Epithelial cell of esophagus (primary cell): ENCODE measurements at regions not wholly inside any gene's neighbourhood (a gene's known extent, or its start where the extent isn't known, plus 50 kb on each side); places are given as distances from the start of the nearest gene placed in this dataset.

Experiments
- DNase-seq: peaks from one replicate; pipeline ENCODE4 v3.0.0; 2010; ENCODE audit warnings: low read depth
- H3K4me3 ChIP-seq: 2 replicates; pipeline ENCODE4 v1.5.1; 2011; ENCODE audit warnings: mild to moderate bottlenecking, low read length, control low read depth
- CTCF ChIP-seq: IDR thresholded peaks from 2 replicates; pipeline ENCODE4 v1.5.1; 2011; ENCODE audit warnings: low read depth, mild to moderate bottlenecking, low read length, control low read depth, inconsistent platforms; ENCODE audit not compliant: insufficient read depth; ENCODE audit errors: missing control alignments

DNA sequence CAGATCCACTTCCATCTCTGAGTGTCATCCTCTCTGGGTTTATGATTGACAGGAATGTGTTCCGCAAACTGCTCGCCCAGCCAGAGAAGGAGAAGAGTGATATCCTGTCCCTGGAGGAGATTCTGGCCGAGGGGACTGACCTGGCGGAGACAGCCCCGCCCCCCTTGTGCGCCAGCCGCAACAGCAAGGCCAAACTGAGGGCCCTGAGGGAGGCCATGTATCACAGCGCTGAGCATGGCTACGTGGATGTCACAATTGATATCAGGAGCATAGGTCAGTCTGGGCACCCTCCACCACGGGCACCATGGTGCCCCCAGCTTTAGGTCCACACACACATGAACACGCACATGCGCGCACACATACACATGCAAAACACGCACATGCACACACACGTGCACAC lies 67.5 kb upstream of the PWP1 start:
- H3K4me3 ChIP-seq: no peak overlapping the region
- no peak for TF ChIP-seq CTCF
- no peak for DNase-seq

DNA sequence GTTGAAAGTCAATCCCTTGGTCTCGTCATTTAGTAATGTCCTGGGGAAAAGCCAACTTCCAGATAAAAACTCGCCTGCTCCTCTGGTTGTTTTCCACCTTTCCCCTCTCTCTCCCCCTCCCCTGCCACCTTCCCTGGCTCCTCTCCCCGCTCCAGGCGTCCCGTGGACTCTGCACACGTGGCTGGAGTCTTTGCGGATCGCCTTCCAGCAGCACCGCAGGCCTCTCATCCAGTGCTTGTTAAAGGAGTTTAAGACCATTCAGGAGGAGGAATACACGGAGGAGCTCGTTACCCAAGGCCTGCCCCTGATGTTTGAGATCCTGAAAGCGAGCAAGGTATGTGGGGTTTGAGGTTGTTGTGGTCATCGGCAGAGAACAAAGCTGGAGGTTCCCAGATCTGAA lies 65.8 kb upstream of the PWP1 start:
- TF ChIP-seq CTCF: no peak
- H3K4me3 ChIP-seq: no peak overlapping the region
- no peak for DNase-seq

GRCh38 chr12:107622001-107622400 lies 63.6 kb upstream of the PWP1 start:
- no peak overlapping the region for H3K4me3 ChIP-seq
- peak; percentile 41 for TF ChIP-seq CTCF
- DNase-seq: peak; percentile 12

DNA sequence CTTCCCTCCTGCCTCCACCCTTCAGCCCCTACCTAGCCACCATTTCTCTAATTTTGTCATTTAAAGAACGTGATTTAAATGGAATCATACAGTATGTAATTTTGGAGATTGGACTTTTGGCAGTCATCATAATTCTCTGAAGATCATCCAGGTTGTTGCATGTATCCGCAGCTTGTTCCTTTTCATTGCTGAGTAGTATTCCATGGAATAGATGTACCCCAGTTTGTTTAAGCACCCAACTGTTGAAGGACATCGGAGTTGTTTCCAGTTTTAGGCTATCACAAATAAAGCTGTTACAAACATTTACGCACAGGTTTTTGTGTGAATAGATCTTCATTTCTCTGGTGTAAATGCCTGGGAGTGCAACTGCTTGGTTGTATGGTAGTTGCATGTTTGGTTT lies 61.1 kb upstream of the PWP1 start:
- TF ChIP-seq CTCF: no peak
- H3K4me3 ChIP-seq: no peak overlapping the region
- DNase-seq: no peak

DNA sequence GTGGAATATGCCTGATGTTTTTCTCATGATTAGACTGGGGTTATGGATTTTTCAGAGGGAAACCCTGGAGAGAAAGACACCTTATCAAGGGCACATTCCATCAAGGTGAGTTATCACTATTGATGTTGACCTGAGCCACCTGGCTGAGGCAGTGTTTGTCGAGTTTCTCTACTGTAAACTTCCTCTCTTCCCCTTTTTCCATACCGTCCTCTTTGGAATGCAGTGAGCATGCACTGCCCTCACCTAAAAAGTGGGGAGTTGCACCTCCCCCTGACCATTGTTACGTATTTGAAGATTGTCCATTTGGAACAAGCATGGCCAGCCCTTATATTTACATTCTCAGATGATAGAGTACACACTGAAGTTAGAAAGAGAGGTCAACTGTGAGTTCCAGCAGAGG lies 53.9 kb upstream of the PWP1 start:
- H3K4me3 ChIP-seq: no peak overlapping the region
- no peak for TF ChIP-seq CTCF
- no peak for DNase-seq

DNA sequence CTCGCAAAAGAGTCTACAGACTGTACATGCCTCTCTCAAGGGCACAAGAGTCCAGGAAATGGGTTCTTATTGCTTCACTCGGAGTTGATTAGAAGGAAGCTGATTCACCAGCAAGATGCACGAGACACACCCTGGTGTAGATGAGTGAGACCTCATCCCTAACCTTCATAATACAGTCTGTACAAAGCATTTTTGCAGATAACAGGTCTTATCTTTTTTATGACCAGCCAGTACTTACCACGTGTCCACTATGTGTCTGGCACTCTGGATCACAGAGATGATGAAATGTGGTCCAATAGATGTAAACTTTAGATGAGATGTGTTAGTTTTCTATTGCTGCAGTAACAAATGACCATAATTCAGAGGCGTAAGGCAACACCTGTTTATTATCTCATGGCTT lies 53.4 kb upstream of the PWP1 start:
- H3K4me3 ChIP-seq: no peak overlapping the region
- peak; percentile 75 for DNase-seq
- TF ChIP-seq CTCF: no peak

GRCh38 chr12:107634530-107634929 lies 51.1 kb upstream of the PWP1 start:
- no peak overlapping the region for H3K4me3 ChIP-seq
- DNase-seq: peak; percentile 77
- no peak for TF ChIP-seq CTCF
